HG03469 (cell line): ENCODE measurements at regions not wholly inside any gene's neighbourhood (a gene's known extent, or its start where the extent isn't known, plus 50 kb on each side); places are given as distances from the start of the nearest gene placed in this dataset.

Experiments used
- ATAC-seq: cut with Tn5 transposase; IDR thresholded peaks from one replicate; pipeline ENCODE4 v1.9.1; 2021; ENCODE audit warnings: mild to moderate bottlenecking, moderate library complexity, moderate number of reproducible peaks; ENCODE audit not compliant: unreplicated experiment

DNA sequence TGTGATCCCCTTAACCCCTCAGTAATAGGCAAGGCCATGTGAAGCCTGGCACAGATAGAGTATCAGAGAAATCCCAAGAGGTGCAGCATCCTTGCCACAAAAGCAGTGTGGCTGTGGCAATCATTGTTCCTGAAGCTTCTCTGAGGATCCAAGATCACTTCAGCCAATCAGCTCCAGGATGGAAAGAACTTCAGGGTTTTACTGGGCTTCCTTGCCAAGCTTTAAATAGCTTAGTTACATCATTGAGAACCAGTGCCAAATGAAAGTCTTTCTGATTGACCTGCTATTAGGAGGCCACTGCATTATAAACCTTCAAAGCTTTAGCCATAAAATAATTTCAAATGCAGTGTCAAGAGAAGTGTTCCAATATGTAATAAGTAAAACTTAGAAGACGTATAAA lies 430.6 kb downstream of the PIK3R1 start:
- ATAC-seq: no peak

DNA sequence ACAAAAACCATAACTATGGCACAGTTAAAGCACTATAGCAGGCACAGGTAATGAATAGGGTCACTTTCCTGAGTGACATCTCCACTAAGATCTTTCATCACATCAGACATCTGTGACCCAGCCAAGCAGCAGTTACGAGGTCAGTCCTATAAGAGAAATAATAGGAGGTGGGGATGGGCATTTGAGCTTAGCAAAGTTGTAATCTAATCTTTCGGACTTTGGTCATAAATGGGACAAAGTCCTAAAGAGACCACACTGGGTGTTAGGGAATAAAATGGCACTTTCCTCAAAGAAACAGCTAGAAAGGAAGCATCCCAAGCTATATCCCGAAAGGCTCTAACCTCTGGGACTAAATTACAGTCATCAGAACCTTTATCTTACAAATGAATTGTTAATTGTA lies 432.2 kb downstream of the PIK3R1 start:
- ATAC-seq: no peak

- ATAC-seq: no peak
These were observed 433.6 kb downstream of the PIK3R1 start for GRCh38 chr5:68648944-68649857.

DNA sequence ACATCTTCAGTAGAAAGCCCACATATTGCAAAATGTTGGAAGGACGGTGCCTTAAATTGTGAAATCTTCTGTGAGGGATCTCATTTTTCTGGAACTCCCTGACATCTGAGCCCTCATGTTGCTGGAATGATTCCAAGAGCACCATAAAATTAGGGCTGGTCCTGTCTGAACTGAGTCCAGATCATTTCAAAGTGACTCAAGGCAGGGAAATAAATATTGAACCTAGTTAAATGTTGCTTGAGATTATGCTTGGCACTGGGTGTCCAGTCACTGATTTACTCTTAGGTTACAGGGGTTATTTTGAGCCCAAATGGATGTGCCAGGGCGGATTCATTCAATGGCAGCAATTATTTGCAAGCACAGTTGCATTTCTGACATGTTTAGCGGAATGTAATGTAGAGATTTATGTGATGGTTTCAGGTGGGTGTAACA lies 437.0 kb downstream of the PIK3R1 start:
- no peak for ATAC-seq

- no peak for ATAC-seq
These were observed 437.9 kb downstream of the PIK3R1 start for GRCh38 chr5:68653471-68653870.

DNA sequence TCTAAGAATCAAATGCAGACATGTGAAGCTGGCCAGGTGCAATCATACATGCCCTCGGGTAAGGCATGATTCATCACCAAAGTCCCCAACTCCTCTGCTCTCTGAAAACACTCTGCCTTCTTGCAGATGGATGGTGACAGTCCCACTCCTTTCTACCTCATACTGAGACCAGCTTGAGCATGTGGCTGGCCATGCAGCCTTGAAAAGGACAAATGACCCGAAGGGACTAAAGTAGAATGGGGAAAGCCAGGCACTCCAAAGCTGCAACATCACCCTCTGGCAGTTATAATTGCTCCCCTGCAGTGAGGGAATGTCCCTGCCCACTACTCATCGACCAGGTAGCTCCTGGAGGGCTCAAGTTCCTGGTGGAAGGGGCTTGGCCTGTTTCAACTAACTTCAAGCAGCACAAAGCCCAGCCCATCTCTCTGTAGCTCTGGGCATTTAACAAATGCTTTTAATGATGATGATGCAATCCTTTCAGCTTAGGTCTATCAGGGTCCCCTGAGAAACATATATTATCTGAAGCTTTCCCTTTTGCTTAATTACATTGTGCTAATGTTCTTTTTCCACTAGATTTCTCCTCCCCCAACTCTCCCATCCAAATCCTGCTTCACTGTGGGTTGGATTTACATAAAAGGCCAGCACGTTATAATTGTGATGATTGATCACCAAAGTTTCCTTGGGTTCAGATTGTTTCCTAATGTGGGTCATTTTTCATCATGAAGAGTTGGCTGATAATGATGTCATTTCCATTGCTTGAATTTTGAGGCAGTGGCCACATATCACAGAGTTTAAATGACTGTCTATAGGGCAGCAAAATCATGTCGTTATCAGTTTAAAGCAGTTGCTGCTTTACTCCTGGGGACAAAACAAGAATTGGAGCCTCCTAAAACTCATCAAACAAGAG lies 436.5 kb upstream of the SLC30A5 start:
- ATAC-seq: no peak

- ATAC-seq: no peak
These were observed 434.9 kb upstream of the SLC30A5 start for GRCh38 chr5:68658810-68659372.

DNA sequence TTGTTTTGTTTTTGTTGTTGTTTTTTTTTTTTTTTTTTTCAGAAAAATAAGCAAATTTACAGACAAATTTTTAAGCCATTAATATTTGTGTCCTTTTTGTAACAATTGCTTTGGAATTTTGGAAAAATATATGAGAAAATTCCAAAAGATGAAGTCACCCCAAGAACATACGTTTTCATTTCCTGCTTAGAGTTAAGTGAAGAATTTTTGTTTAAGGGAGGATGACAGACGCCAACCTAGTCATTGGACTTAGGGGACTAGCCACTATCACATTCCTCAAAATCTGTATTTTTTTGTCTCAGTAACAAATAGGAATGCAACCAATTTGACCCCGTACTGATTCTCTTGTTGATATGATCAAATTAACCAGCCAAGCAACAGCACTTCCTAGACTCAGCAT lies 433.9 kb upstream of the SLC30A5 start:
- no peak for ATAC-seq

DNA sequence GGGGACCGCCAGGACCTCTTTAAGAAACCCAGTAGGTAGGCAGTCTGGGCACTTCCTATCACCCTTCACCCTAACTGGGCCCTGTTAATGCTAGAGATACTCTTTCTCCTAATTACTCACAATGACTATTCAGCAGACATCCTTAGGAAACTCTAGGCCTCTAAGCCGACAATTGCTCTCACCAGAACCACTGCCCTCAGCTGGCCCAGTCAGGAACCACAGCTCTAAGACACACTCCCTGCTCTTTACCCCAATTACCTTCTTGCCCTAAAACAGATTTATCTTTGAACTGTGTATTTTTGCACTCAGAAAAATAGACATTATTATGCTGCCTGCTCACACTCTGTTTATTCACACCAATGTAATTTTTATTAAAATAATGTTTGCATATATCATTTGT lies 432.6 kb upstream of the SLC30A5 start:
- peak; percentile 70 for ATAC-seq

DNA sequence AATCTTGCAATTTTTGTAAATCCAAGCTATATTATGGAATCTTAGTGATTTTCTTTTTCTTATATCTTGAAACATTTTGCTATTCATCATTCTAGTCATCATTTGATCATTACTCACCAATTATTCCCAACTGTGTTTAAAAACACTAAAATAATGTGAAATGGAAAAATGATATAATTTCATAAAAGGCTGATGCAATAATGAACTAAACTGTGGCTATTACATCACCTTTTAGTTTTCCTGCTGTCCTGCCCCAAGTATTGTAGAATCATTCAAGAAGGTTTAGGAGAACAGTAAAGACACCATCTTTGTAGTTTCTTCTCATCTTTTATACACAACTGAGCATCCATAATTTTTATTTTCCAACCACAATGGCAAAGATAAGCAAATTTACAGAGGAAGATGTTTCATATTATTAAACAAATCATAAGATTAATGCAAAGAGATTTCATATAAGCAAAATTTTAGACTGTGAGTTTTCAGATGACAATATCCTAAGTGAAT lies 431.0 kb upstream of the SLC30A5 start:
- ATAC-seq: no peak

DNA sequence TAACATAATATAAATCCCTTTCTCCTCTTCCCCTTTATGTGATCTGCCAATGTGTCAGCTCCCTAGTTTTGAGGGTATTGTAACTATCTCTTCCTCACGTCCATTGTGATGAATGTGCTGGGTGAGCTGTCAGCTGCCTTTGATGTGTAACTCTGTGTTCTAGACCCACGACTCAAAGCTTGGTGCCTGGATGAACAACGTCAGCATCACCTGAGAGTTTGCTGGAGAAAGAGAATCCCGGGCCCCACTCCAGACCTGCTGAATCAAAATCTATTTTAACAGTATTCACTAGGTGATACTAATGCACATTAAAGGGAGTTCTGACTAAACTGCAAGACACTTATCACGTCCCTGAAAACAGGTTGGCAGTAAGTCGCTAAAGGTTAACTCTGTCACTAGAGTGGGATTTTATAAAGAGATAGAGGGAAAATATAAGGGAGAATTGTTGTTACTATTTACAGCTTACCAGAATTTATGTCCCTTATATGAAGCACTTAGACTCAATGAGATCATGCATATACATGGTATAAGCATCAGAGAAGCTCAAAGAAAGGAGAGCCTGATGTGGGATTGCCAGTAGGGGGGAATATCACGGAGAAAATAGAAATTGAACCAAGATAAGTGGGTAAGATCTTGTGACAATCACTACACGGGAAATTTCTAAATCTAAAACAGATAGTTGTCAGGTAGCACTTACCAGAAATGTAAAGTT lies 423.8 kb upstream of the SLC30A5 start:
- no peak for ATAC-seq

DNA sequence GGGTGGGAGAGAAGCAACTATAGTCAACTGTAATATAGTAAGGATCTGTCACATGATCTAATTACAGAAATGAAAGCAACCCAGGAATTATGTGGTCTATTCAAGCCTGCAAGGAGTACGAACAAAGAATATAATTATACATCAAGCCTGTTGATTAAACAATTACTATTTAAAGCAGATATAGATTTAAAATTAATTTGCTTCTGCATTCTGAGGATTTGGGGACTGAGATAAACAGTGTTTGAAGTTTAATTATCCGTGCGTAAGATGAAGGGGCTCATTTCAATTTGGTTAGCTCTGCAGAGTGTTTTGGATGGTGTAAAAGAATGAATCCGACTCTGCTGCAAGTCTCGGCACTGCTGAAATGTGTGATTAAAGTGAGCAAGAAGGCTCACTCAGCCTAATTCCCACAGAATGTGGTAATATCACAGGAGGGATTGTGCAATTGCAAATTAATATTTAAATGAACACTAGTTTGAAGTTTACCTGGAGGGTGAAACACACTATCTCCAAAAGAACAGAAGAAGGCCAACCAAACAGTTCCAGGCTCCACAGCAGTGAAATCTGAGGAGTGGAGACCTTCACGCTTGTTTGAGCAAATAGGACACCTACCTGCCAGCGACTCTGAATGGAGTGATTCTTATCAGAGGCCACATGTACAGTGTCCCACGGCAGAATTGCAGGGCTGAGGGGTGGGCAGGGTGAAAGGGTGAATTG lies 420.6 kb upstream of the SLC30A5 start:
- no peak for ATAC-seq

GRCh38 chr5:68673823-68674180 lies 420.0 kb upstream of the SLC30A5 start:
- ATAC-seq: no peak

DNA sequence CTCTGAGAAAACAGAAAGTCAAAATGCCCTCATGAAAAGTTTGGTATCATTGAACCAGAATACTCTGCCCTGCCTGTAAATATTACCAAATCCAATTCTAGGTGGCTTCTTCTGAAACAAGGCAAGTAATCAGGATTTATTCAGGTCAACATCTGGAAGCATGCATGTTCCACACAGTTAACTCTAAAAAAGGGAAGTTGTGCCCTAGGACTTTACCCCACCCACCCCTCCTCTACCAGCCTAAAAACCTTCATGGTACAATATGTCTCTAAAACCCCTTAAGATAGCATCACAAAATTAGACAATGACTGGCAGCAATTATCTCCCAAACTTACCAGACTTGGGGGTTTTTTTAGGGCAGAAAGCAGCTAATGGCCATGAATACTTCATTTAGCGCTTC lies 414.8 kb upstream of the SLC30A5 start:
- ATAC-seq: no peak

GRCh38 chr5:68680366-68680765 lies 413.4 kb upstream of the SLC30A5 start:
- ATAC-seq: no peak

DNA sequence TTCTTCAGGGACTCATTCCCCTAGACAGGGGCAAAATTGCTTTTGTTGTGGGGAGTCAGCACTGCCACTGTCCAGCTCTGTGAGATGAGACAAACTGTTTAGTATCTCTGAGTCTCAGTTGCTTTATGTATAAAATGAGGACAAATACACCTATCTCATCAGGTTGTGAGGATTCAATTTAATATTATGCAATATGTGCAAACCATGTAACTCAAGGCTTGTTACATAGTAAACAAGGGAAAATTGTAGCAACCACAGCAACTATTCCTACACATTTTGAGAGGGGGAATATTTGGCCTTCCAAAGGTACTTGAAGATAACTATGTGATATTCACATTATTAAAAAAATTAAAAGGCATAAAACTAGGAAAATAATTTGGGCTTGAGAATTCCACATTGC lies 411.9 kb upstream of the SLC30A5 start:
- ATAC-seq: no peak

GRCh38 chr5:68682400-68683160 lies 411.2 kb upstream of the SLC30A5 start:
- no peak for ATAC-seq

DNA sequence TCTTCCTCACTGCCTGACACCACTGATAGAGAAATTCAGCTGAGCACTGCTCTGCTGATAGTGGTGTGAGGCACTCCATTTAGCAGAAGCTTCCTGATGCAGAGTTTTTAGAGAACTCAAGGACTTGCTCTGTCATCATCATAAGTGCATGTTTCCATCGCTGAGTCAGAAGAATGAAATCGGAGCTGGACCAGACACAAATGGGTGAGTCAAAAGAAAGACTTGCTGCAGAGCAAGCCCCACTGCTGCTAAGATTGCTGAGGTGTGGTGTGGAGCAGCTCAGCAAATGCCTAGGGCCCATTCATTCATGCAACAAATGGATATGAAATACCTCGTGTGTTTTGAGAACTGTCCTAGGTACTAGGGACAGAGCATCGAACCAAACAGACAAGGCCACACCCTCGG lies 410.2 kb upstream of the SLC30A5 start:
- no peak for ATAC-seq

- no peak for ATAC-seq
These were observed 408.0 kb upstream of the SLC30A5 start for GRCh38 chr5:68685863-68686262.
